ENCODE measurements at regions not wholly inside any gene's neighbourhood (a gene's known extent, or its start where the extent isn't known, plus 50 kb on each side); places are given as distances from the start of the nearest gene placed in this dataset.
"Not testable (repeated sequence)": the region's sequence is repeated elsewhere in the genome, so short reads cannot be mapped to it uniquely, and the experiment has no call there.

DNA sequence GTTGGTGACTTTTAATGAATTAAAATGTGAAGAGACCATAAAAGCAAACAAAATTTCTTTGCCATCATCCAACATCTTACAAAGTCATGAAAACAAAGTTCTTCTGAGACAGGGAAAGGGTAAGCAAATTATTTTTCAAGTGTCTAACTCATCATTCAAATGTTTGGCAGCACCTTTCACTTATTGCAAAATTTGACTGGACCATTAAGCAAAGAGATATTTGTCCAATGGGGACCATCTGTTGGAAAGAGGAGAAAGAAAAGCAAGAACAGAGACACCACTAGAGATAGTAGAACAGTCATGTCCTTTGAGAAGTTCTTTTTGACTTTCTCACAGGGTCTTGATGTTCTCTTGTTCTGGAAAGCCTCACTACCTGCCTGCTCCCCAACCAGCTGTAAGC, 330.1 kb downstream of the PAPSS1 start:
- DNase-seq = no peak

- no peak for DNase-seq
Observed at GRCh38 chr4:107388736-107389274, 331.2 kb downstream of the PAPSS1 start.

GRCh38 chr4:107380836-107381438, 339.1 kb downstream of the PAPSS1 start:
- peak; percentile 32 for DNase-seq

DNA sequence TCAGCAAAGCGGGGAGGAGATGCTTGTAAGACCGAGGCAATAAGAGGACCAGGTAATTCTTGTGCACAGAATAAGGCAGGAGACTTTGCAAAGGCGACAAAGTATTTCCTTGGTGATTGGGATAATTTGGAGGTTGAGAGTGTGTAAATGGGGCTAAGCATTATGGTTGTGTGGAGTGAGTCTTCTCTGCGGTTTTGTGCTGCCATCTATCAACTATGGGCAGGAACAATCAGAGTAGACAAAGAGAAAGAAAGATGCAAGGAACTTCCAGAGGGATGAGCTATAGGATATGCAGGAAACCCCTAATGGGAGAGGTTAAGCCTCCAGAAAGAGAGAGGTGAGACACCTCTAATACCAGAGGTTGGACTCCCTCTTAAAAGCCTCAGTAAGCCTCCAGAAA, 339.8 kb downstream of the PAPSS1 start:
- peak; percentile 0 for DNase-seq

DNA sequence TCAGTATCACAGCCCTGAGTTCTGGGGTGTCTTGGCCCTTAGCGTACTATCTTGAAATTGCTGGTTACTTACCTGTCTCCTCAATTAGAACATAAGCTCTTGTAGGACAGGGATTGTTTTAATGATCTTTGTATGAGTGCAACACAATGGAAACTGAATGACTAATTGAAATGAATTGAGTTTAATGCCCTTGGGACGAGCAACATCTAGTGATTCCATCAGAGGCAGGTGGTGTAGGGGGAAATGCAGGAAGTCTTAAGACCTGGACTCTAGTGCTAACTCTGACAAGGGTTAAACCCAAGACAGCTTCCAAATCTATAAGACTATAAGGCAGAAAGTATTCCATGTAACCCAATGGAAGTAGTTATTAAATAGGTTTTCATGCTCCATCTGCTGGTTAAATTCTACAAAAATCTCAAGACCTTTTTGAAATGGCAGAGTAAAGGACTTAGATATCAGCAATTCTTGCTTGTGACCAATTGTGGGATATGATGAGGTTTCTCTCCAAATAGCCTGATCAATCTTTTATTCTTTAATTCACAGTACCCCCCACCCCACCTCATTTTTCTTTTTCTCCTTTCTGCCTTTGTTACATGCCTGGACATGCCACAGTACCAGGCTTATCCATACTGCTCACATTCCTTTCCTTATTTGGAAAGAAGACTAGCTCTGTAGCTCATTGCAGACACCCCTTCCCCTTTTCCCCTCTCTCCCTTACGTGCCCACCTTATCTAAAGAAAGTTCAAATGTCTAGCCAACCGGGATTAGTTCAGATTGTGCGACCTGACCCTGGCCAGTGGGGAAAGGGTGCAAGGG, 340.8 kb downstream of the PAPSS1 start:
- DNase-seq = no peak

- no peak for DNase-seq
Observed at GRCh38 chr4:107376293-107376692, 340.2 kb upstream of the DKK2 start.

- peak; percentile 52 for DNase-seq
Observed at GRCh38 chr4:107366900-107367299, 330.8 kb upstream of the DKK2 start.

- no peak for DNase-seq
Observed at GRCh38 chr4:107366016-107366735, 330.1 kb upstream of the DKK2 start.

GRCh38 chr4:107363125-107363524, 327.0 kb upstream of the DKK2 start:
- DNase-seq = no peak

DNA sequence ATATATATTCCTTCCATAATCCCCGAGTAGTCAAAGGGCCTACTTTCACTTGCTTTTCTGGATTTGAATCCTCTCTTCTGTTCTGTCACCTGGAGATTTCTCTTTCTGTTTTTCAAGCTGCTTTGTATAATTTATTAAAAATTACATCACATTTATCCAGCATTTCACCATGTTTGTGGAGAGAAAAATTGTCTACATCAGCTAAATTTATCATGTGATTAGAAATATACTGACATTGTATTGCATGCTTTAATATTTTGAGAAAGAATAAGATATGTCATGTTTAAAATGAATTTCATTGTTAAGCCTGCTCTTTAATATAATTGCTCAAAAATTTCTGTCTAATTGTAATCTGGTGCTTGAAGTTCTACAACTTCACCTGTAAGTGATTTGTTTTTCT, 323.1 kb upstream of the DKK2 start:
- DNase-seq = no peak

DNA sequence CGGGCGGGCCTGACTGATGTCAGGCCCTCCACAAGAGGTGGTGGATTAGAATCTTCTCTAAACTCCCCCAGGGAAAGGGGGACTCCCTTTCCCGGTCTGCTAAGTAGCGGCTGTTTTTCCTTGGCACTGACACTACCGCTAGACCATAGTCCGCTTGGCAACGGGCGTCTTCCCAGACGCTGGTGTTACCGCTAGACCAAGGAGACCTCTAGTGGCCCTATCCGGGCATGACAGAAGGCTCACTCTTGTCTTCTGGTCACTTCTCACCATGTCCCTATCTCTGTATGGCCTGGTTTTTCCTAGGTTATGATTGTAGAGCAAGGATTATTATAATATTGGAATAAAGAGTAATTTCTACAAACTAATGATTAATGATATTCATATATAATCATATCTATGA, 318.2 kb upstream of the DKK2 start:
- DNase-seq = not testable (repeated sequence)

DNA sequence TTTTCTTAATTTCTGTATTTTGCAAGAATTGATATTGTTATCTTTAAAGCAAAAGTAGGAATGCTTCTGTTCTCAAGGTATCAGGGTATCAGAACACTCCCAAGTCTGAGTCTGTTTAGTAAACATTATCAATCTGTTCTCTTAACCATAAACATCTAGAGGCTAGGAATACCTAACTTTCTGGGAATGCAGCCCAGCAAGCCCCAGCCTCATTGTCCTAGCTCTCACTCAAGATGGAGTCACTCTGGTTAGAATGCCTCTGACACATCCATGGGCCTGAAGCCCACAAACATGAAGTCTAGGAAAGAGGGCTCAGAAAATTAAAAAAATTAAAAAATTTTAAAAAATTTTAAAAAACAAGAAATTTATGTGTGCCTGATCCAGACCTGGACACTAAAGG, 315.1 kb upstream of the DKK2 start:
- no peak for DNase-seq

DNA sequence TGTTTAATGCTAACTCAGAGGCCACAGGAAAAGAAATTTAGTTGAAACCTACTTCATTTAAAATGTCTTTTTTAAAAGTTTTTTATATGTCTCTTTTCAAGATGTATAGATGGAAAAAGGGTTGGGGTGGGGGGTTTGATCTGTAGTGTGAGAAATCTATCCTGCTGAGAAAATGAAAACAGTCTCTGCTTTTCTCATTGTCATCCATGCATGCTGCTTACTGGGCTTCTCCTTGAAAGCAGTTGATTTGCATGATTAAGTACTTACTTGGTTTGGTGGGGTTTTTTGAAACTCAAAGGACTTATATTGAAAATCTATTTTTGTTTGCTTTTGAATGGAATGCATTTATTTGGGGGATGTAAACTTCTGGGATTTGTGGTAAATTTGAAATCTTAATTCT, 313.6 kb upstream of the DKK2 start:
- DNase-seq = no peak

- no peak for DNase-seq
Observed at GRCh38 chr4:107349266-107349665, 313.2 kb upstream of the DKK2 start.

GRCh38 chr4:107348188-107349050, 312.3 kb upstream of the DKK2 start:
- no peak for DNase-seq

DNA sequence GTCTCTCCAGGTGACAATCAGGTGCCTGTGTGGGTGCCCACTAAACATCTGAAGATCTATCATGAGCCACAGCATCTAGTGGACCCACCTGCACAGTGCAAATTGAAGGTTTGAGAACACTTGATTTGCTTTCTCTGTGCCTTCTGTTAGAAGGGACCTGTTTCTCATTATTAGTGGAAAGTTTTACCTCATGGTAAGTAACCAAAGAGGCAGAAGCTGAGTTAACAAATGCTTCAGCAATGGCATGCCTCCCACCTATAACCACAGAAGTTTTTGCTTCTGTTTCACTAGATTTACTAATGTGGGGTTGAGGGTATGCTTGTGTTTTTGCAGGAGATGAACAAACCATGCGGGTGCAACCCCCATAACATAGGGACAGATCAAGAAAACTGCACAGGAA, 297.4 kb upstream of the DKK2 start:
- DNase-seq = no peak

GRCh38 chr4:107332656-107333055, 296.5 kb upstream of the DKK2 start:
- DNase-seq = peak; percentile 27

DNA sequence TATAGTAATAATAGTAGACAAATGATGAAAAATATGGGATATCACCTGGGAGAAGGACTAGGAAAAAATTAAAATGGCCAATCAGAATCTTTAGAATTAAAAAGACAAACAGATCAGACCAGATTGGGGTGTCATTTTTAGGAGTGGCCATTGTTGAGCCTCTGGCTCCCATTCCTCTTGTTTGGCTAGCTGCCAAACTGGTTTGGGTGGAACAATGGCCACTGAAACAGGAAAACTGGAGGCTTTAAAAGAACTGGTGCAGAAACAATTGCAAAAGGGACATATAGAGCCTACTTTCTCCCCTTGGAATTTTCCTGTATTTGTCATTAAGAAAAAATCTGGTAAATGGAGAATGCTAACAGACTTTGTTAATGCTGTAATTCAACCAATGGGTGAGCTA, 294.8 kb upstream of the DKK2 start:
- no peak for DNase-seq

DNA sequence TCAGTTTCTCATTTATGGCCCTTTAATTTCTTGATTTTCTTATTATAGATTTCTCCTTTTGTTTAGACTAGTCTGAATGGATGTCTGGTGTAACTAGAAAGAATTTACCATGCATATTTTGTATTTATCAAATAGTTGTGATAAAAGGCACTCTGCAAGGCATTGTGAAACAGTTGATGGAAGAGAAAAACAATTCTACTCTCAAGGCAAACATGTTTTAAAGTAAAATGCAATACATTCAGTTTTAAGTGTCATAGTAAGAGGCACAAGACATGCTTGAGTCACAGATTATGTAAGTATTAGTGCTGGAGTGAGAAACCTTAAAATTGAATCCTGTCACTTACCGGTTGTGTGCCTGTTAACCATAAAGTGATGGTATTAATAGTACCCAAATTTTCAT, 283.3 kb upstream of the DKK2 start:
- no peak for DNase-seq

DNA sequence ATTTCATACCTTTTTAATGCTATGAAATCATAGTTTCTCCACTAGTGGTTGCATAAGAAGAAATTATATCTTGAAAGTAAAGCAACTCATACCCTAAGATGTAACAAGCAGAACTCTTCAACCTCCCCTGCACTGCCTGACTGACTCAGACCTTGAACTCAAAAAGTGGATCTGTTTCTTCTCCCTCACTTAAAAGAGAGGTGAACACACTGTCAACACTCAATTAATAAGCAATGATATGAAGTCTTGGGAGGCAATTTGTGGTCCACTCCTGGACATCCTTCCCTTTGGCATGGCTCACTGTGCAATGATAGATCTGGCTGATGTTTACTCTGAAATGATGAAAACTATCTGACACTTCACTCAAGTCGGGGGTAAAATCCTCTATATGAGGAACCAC, 282.0 kb upstream of the DKK2 start:
- DNase-seq = no peak

DNA sequence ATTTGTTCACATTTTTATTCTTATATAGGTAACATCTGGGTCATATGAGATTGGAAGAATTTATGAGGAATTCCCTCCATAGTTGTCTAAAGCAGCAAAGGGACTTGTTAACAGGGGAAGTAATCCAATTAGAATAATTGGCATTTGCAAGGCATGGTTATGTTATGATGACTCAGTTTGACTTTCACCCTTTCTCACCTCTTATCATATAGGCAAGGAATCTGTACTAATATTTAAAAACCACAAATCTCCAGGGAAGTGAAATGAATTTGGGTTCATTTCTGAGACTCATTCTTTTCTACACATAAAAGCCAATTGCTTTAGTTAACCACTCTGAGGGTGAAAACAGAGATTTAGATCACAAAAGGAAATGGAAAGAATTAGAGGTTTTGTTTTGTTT, 281.5 kb upstream of the DKK2 start:
- no peak for DNase-seq

- DNase-seq = no peak
Observed at GRCh38 chr4:107315584-107315983, 279.5 kb upstream of the DKK2 start.

DNA sequence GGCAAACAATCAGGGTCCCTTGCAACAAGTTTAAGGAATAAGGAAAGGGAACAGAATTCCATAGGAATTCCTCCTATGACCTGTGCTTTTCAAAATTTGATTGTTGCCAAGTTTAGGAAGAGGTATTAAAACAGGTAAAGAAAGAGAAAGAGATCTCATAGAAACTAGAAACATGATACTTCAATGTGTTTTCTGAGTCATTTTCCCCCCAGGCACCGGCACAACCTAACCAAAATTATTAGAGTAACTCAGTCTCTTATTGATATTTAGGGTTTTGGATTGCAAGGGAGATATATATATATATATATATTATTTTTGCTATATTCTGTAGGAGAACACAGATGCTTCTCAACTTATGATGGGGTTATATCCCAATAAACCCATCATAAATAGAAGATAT, 278.0 kb upstream of the DKK2 start:
- no peak for DNase-seq
